HG03439 (cell line): ENCODE measurements at regions not wholly inside any gene's neighbourhood (a gene's known extent, or its start where the extent isn't known, plus 50 kb on each side); places are given as distances from the start of the nearest gene placed in this dataset.
"Not testable (repeated sequence)": the region's sequence is repeated elsewhere in the genome, so short reads cannot be mapped to it uniquely, and the experiment has no call there.

Experiments
- ATAC-seq: cut with Tn5 transposase; IDR thresholded peaks from one replicate; pipeline ENCODE4 v1.9.1; 2021; ENCODE audit warnings: mild to moderate bottlenecking, moderate library complexity; ENCODE audit not compliant: unreplicated experiment

- no peak for ATAC-seq
Measured at GRCh38 chr5:60125636-60126035, 232.1 kb upstream of the PDE4D start.

- ATAC-seq: no peak
Measured at GRCh38 chr5:60102961-60103693, 209.6 kb upstream of the PDE4D start.

DNA sequence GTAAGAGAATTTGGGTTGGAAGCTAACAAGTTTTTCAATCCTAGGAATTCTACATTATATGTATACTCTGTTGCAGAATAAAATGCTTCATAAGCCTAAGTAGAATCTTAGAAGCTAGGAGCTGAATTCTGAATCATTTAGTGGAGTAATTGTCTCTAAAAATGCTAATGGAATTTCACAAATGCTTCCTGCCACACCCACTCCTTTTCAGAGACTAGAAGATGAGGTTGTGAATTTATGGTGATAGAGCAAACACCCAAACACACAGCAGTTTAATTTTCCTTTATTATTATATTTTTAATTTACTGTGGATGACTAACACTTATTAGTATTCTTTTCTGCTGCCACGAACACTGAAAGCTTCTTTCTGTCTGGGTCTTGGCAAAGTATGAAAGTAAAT, 208.0 kb upstream of the PDE4D start:
- no peak for ATAC-seq

GRCh38 chr5:60092671-60093422, 199.3 kb upstream of the PDE4D start:
- ATAC-seq: no peak

GRCh38 chr5:60086583-60086982, 193.1 kb upstream of the PDE4D start:
- ATAC-seq: no peak

DNA sequence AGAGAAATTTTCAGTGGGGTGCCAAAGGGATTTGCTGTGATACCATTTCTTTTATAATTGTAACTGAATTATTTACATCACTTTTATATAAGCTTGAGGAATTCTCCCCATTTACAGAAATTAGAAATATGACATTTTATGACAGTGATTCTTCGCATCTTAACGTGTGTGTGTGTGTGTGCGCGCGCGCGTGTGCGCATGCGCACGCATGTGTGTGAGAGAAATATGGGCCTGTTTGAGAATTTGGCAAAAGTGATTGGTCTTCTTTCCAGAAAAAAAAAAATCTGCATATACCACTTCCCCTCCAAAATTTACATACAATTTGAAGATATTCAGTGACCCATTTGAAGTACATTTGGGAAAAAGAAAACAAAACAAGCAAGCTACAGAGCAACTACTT, 190.7 kb upstream of the PDE4D start:
- ATAC-seq: no peak

- ATAC-seq: no peak
Measured at GRCh38 chr5:60077292-60077691, 183.8 kb upstream of the PDE4D start.

GRCh38 chr5:60076746-60077145, 183.2 kb upstream of the PDE4D start:
- ATAC-seq: no peak

- ATAC-seq: no peak
Measured at GRCh38 chr5:60066502-60066901, 173.0 kb upstream of the PDE4D start.

- no peak for ATAC-seq
Measured at GRCh38 chr5:60060389-60060788, 166.9 kb upstream of the PDE4D start.

GRCh38 chr5:60056191-60056590, 162.7 kb upstream of the PDE4D start:
- ATAC-seq: no peak

DNA sequence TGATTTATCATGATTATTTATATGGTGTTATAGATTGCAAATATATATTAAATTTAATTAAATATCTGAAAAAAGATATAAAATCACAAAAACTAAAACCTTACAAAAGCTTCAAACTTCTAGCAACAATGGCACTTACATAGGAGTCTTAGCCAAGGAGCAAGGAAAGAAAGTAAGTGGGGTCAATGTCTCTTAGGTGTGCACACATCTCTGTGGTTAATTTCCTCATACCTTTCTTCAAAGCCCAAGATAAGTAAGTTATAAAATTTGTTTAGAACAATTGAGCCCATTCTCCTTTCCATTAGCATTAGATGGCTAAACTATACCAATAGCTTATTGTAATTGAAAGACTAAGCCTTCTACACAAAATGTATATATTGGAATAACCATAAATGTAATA, 161.6 kb upstream of the PDE4D start:
- ATAC-seq: no peak

- not testable (repeated sequence) for ATAC-seq
Measured at GRCh38 chr5:60041996-60042664, 148.6 kb upstream of the PDE4D start.

DNA sequence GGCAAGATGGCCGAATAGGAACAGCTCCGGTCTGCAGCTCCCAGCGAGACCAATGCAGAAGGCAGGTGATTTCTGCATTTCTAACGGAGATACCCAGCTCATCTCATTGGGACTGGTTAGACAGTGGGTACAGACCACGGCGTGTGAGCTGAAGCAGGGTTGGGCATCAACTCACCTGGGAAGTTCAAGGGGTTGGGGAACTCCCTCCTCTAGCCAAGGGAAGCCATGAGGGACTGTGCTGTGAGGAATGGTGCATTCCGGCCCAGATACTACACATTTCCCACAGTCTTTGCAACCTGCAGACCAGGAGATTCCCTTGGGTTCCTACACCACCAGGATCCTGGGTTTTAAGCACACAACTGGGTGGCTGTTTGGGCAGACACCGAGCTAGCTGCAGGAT, 148.0 kb upstream of the PDE4D start:
- not testable (repeated sequence) for ATAC-seq

DNA sequence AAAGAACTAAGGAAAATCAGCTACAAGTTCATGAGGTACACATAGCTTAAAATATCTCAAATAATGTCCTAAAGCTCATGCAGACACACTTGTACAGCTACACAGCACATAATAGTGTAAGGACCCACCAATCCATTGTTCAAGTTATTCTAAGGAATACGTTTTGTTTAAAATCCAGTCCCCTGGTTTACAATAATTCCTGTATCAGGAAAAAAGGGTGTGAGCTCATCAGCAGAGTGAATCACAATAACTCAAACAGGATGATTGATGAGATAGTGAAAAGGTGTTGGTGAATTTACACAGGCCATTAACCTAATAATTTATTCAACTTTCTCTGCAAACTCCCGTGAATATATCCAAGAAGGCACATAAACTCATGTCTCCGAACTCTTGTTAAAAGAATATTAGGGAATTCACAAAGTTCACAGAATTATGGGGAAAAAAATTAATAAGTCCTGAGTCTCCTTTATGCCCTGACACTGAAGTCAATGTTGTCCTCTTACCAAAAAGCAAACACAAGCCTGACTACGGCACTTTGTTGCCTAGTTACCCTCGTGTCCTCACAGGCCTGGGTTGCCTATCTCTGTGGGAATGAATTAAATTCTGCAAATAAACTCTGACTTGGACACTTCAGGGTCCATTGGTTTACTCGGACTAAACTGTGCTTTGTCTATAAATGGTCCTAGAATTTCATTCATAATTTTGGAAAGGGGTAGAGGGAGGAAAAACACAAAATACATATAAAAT, 142.8 kb upstream of the PDE4D start:
- no peak for ATAC-seq

- no peak for ATAC-seq
Measured at GRCh38 chr5:60026161-60026560, 132.6 kb upstream of the PDE4D start.

DNA sequence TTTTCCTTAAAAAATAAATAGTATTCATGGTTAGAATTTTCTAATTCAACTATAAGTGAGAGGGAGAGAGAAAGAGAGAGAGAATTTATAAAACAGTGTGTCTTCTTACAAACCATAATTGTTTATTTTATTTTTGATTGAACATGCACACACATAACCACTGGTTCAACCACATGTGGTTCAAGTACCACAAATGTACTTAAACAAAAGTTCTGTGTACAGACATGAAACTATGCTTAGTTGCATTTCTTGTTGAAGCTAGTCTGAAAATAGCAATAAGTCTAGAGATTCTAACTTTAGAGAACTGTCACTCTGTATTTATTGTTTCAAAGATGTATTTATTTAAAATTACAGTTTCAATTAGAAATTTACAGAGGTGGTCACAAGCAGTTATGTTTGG, 130.6 kb upstream of the PDE4D start:
- no peak for ATAC-seq

- no peak for ATAC-seq
Measured at GRCh38 chr5:60023255-60023654, 129.7 kb upstream of the PDE4D start.

DNA sequence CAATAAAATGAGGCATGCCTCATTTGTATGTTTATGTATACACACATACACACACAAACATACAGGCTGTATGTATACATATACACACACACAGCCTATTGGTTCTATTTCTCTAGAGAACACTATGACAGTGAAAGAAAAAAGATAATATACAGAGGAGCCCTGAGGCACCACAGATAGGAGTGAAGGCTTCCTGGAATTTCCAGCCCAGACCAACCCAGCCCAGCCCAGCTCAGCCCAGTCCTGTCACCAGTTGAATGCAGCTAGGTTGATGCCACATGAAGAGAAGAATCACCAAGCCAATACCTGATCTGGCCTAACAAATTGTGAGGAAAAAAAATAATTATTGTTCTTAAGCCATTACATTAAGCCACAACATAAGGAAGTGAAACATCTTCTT, 126.9 kb upstream of the PDE4D start:
- ATAC-seq: no peak

- not testable (repeated sequence) for ATAC-seq
Measured at GRCh38 chr5:60018960-60019359, 125.4 kb upstream of the PDE4D start.

- no peak for ATAC-seq
Measured at GRCh38 chr5:60018091-60018490, 124.6 kb upstream of the PDE4D start.
